ENCODE measurements at regions not wholly inside any gene's neighbourhood (a gene's known extent, or its start where the extent isn't known, plus 50 kb on each side); places are given as distances from the start of the nearest gene placed in this dataset.

DNA sequence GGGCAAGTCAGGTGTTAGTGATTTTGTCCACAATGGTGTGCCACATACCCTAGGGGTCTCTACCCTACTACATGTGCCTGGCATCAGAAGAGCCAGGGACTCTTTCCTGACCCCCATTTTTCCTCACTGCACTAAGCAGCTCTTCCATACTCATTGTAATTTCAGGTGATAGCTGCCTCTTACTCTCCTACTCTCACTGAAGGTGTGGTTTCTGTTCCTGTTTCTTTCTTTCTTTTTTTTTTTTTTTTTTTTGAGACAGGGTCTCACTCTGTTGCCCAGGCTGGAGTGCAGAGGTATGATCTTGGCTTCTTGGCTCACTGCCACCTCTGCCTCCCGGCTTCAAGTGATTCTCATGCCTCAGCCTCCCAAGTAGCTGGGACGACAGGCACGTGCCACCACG is 164.9 kb upstream of the USP9X start:
- Histone ChIP-seq H3T11ph (ENCODE audit: low read length) (no peak overlapping the region), H4K20me1 (ENCODE audit: control insufficient read depth, insufficient read depth, insufficient read length) (no peaks in the 10 kb centered on the region), H3K4me1 (ENCODE audit: insufficient read depth, low read length) (peaks cover 3% of the 10 kb centered on the region; the same call in 1 of the 2 replicates), H3K79me2 (ENCODE audit: insufficient read depth, low read length) (no peaks in the 10 kb centered on the region), H2AFZ (ENCODE audit: low read length) (no peak overlapping the region), H3K27ac (ENCODE audit: insufficient read length, low read depth, low read length) (no peak overlapping the region), H2BK20ac (ENCODE audit: low read depth, low read length, poor library complexity, severe bottlenecking) (no peak overlapping the region), H3K23me2 (ENCODE audit: insufficient read length, low read depth, low read length, poor library complexity, severe bottlenecking) (no peaks in the 10 kb centered on the region), H3K18ac (ENCODE audit: insufficient read length, low read depth, low read length) (no peak overlapping the region), H3K14ac (ENCODE audit: insufficient read depth, low read length) (no peak overlapping the region), H3K27me3 (ENCODE audit: insufficient read depth, low read length) (no peaks in the 10 kb centered on the region), H2BK12ac (ENCODE audit: insufficient read length, low read depth, low read length) (peak overlapping the region; percentile 79), H4K8ac (replicated peaks; ENCODE audit: insufficient read length, low read depth, low read length) (no peak overlapping the region), H2BK15ac (ENCODE audit: low read depth, low read length) (no peak overlapping the region), H3K9ac (ENCODE audit: extremely low read depth, insufficient read length, low read length) (no peak overlapping the region), H3K56ac (ENCODE audit: insufficient read length, low read depth, low read length) (no peak overlapping the region), H4K91ac (ENCODE audit: insufficient read length, low read depth, low read length) (no peak overlapping the region), H2AK5ac (ENCODE audit: insufficient read length, low read length) (no peak overlapping the region), H3K4ac (ENCODE audit: low read depth, low read length) (no peak overlapping the region), H2BK120ac (ENCODE audit: low read depth, low read length, poor library complexity, severe bottlenecking) (no peak overlapping the region), H4K5ac (ENCODE audit: insufficient read length, low read depth, low read length) (no peak overlapping the region), H3K9me3 (ENCODE audit: control insufficient read depth, low read depth, low read length) (no peaks in the 10 kb centered on the region), H3K23ac (ENCODE audit: insufficient read length, low read depth, low read length) (no peak overlapping the region), H3K4me2 (ENCODE audit: insufficient read depth, insufficient read length, low read length) (no peak overlapping the region), H2BK5ac (ENCODE audit: insufficient read length, low read length) (no peak overlapping the region), H3K79me1 (ENCODE audit: insufficient read depth, low read depth, low read length, poor library complexity, severe bottlenecking) (no peaks in the 10 kb centered on the region)
- Mint-ChIP-seq H3K27me3 (ENCODE audit: low read depth) (peaks cover 2% of the 10 kb centered on the region; the same call in 1 of the 2 replicates), H3K36me3 (ENCODE audit: insufficient read depth in 1 of 3, low read depth in 3 of 3) (peaks cover 17 to 38% (median 18%) of the 10 kb centered on the region in 3 experiments), H3K4me1 (peaks cover 0 to 8% of the 10 kb centered on the region in 2 experiments; a peak in 3 of 4 replicates), H3K27ac (no peak overlapping the region), H3K9me3 (peaks cover 66 to 71% of the 10 kb centered on the region in 2 experiments), H3K4me3 (no peak overlapping the region)
- TF ChIP-seq, protein P1, sequence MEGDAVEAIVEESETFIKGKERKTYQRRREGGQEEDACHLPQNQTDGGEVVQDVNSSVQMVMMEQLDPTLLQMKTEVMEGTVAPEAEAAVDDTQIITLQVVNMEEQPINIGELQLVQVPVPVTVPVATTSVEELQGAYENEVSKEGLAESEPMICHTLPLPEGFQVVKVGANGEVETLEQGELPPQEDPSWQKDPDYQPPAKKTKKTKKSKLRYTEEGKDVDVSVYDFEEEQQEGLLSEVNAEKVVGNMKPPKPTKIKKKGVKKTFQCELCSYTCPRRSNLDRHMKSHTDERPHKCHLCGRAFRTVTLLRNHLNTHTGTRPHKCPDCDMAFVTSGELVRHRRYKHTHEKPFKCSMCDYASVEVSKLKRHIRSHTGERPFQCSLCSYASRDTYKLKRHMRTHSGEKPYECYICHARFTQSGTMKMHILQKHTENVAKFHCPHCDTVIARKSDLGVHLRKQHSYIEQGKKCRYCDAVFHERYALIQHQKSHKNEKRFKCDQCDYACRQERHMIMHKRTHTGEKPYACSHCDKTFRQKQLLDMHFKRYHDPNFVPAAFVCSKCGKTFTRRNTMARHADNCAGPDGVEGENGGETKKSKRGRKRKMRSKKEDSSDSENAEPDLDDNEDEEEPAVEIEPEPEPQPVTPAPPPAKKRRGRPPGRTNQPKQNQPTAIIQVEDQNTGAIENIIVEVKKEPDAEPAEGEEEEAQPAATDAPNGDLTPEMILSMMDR (conservative IDR thresholded peaks at IDR 0.05): no peak
- no peak for DNase-seq
- WGBS (ENCODE audit: extremely low coverage, insufficient read length, low lambda C conversion rate): no CpG with 5 or more reads among the region's 4 CpGs
